ENCODE measurements at regions not wholly inside any gene's neighbourhood (a gene's known extent, or its start where the extent isn't known, plus 50 kb on each side); places are given as distances from the start of the nearest gene placed in this dataset.

GRCh38 chr10:8453587-8453986 is 399.1 kb downstream of the GATA3 start:
- no peak for DNase-seq
- TF ChIP-seq CTCF (IDR thresholded peaks at IDR 0.05; ENCODE audit: partially characterized antibody, unreplicated experiment) = no peak
- Mint-ChIP-seq H3K9me3 (ENCODE audit: unreplicated experiment) (peaks cover 4% of the 10 kb centered on the region), H3K4me3 (ENCODE audit: unreplicated experiment) (no peak overlapping the region), H3K36me3 (ENCODE audit: unreplicated experiment) (no peaks in the 10 kb centered on the region), H3K27ac (ENCODE audit: unreplicated experiment) (no peak overlapping the region), H3K27me3 (ENCODE audit: unreplicated experiment) (peaks cover 5% of the 10 kb centered on the region), H3K4me1 (ENCODE audit: low read depth, unreplicated experiment) (no peaks in the 10 kb centered on the region)

GRCh38 chr10:8454357-8454756 is 399.9 kb downstream of the GATA3 start:
- no peak for TF ChIP-seq CTCF (IDR thresholded peaks at IDR 0.05; ENCODE audit: partially characterized antibody, unreplicated experiment)
- Mint-ChIP-seq H3K27ac (ENCODE audit: unreplicated experiment) (no peak overlapping the region), H3K27me3 (ENCODE audit: unreplicated experiment) (peaks cover 5% of the 10 kb centered on the region), H3K36me3 (ENCODE audit: unreplicated experiment) (no peaks in the 10 kb centered on the region), H3K9me3 (ENCODE audit: unreplicated experiment) (peaks cover 4% of the 10 kb centered on the region), H3K4me1 (ENCODE audit: low read depth, unreplicated experiment) (no peaks in the 10 kb centered on the region), H3K4me3 (ENCODE audit: unreplicated experiment) (no peak overlapping the region)
- no peak for DNase-seq

- Mint-ChIP-seq H3K27ac (ENCODE audit: unreplicated experiment) (no peak overlapping the region), H3K9me3 (ENCODE audit: unreplicated experiment) (peaks cover 4% of the 10 kb centered on the region), H3K27me3 (ENCODE audit: unreplicated experiment) (peaks cover 5% of the 10 kb centered on the region), H3K4me1 (ENCODE audit: low read depth, unreplicated experiment) (no peaks in the 10 kb centered on the region), H3K4me3 (ENCODE audit: unreplicated experiment) (no peak overlapping the region), H3K36me3 (ENCODE audit: unreplicated experiment) (no peaks in the 10 kb centered on the region)
- TF ChIP-seq CTCF (IDR thresholded peaks at IDR 0.05; ENCODE audit: partially characterized antibody, unreplicated experiment) = no peak
- no peak for DNase-seq
Observed at GRCh38 chr10:8455181-8455580, 400.7 kb downstream of the GATA3 start.

GRCh38 chr10:8456386-8456785 is 401.9 kb downstream of the GATA3 start:
- DNase-seq = no peak
- H3K27me3 Mint-ChIP-seq (ENCODE audit: unreplicated experiment) = peaks cover 2% of the 10 kb centered on the region
- no peak overlapping the region for H3K27ac Mint-ChIP-seq (ENCODE audit: unreplicated experiment)
- peaks cover 2% of the 10 kb centered on the region for H3K9me3 Mint-ChIP-seq (ENCODE audit: unreplicated experiment)
- H3K4me1 Mint-ChIP-seq (ENCODE audit: low read depth, unreplicated experiment) = no peaks in the 10 kb centered on the region
- no peak for TF ChIP-seq CTCF (IDR thresholded peaks at IDR 0.05; ENCODE audit: partially characterized antibody, unreplicated experiment)
- no peak overlapping the region for H3K4me3 Mint-ChIP-seq (ENCODE audit: unreplicated experiment)
- H3K36me3 Mint-ChIP-seq (ENCODE audit: unreplicated experiment) = no peaks in the 10 kb centered on the region

GRCh38 chr10:8460626-8461025 is 406.1 kb downstream of the GATA3 start:
- H3K9me3 Mint-ChIP-seq (ENCODE audit: unreplicated experiment) = peaks cover 2% of the 10 kb centered on the region
- DNase-seq = no peak
- H3K27me3 Mint-ChIP-seq (ENCODE audit: unreplicated experiment) = peaks cover 2% of the 10 kb centered on the region
- H3K4me3 Mint-ChIP-seq (ENCODE audit: unreplicated experiment) = no peak overlapping the region
- no peaks in the 10 kb centered on the region for H3K36me3 Mint-ChIP-seq (ENCODE audit: unreplicated experiment)
- no peaks in the 10 kb centered on the region for H3K4me1 Mint-ChIP-seq (ENCODE audit: low read depth, unreplicated experiment)
- H3K27ac Mint-ChIP-seq (ENCODE audit: unreplicated experiment) = no peak overlapping the region
- no peak for TF ChIP-seq CTCF (IDR thresholded peaks at IDR 0.05; ENCODE audit: partially characterized antibody, unreplicated experiment)
